ENCODE measurements at regions not wholly inside any gene's neighbourhood (a gene's known extent, or its start where the extent isn't known, plus 50 kb on each side); places are given as distances from the start of the nearest gene placed in this dataset.

- TF ChIP-seq, protein P1, sequence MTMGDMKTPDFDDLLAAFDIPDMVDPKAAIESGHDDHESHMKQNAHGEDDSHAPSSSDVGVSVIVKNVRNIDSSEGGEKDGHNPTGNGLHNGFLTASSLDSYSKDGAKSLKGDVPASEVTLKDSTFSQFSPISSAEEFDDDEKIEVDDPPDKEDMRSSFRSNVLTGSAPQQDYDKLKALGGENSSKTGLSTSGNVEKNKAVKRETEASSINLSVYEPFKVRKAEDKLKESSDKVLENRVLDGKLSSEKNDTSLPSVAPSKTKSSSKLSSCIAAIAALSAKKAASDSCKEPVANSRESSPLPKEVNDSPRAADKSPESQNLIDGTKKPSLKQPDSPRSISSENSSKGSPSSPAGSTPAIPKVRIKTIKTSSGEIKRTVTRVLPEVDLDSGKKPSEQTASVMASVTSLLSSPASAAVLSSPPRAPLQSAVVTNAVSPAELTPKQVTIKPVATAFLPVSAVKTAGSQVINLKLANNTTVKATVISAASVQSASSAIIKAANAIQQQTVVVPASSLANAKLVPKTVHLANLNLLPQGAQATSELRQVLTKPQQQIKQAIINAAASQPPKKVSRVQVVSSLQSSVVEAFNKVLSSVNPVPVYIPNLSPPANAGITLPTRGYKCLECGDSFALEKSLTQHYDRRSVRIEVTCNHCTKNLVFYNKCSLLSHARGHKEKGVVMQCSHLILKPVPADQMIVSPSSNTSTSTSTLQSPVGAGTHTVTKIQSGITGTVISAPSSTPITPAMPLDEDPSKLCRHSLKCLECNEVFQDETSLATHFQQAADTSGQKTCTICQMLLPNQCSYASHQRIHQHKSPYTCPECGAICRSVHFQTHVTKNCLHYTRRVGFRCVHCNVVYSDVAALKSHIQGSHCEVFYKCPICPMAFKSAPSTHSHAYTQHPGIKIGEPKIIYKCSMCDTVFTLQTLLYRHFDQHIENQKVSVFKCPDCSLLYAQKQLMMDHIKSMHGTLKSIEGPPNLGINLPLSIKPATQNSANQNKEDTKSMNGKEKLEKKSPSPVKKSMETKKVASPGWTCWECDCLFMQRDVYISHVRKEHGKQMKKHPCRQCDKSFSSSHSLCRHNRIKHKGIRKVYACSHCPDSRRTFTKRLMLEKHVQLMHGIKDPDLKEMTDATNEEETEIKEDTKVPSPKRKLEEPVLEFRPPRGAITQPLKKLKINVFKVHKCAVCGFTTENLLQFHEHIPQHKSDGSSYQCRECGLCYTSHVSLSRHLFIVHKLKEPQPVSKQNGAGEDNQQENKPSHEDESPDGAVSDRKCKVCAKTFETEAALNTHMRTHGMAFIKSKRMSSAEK (CRISPR knock-in tag; IDR thresholded peaks at IDR 0.05; ENCODE audit: borderline replicate concordance), result no peak
- TF ChIP-seq MAX (CRISPR knock-in tag; IDR thresholded peaks at IDR 0.05) (no peak), FOXK1 (CRISPR knock-in tag; IDR thresholded peaks at IDR 0.05) (no peak), AFF4 (CRISPR knock-in tag; IDR thresholded peaks at IDR 0.05; ENCODE audit: borderline replicate concordance) (no peak), ZNF138 (CRISPR knock-in tag; conservative IDR thresholded peaks at IDR 0.05) (no peak)
- TF ChIP-seq, protein P2, sequence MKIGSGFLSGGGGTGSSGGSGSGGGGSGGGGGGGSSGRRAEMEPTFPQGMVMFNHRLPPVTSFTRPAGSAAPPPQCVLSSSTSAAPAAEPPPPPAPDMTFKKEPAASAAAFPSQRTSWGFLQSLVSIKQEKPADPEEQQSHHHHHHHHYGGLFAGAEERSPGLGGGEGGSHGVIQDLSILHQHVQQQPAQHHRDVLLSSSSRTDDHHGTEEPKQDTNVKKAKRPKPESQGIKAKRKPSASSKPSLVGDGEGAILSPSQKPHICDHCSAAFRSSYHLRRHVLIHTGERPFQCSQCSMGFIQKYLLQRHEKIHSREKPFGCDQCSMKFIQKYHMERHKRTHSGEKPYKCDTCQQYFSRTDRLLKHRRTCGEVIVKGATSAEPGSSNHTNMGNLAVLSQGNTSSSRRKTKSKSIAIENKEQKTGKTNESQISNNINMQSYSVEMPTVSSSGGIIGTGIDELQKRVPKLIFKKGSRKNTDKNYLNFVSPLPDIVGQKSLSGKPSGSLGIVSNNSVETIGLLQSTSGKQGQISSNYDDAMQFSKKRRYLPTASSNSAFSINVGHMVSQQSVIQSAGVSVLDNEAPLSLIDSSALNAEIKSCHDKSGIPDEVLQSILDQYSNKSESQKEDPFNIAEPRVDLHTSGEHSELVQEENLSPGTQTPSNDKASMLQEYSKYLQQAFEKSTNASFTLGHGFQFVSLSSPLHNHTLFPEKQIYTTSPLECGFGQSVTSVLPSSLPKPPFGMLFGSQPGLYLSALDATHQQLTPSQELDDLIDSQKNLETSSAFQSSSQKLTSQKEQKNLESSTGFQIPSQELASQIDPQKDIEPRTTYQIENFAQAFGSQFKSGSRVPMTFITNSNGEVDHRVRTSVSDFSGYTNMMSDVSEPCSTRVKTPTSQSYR (CRISPR knock-in tag; IDR thresholded peaks at IDR 0.05), result no peak
Measured at GRCh38 chr7:49037346-49038210, 113.2 kb downstream of the CDC14C start (continued).

GRCh38 chr7:49038821-49039358 is 114.5 kb downstream of the CDC14C start:
- DNase-seq (ENCODE audit: low spot score), result no peak
- ChIA-PET POLR2A (no interaction called here), CTCF (interaction anchor here (0.8 to 1.2 kb wide), 2 partner anchors 37 to 128 kb away, joined by 3 to 6 read pairs; no protein-coding TSS in a partner anchor)
- Mint-ChIP-seq H3K27me3 (ENCODE audit: low read depth) (no peaks in the 10 kb centered on the region), H3K36me3 (peaks cover 9% of the 10 kb centered on the region), H3K27ac (peak overlapping the region; percentile 67; the same call in 1 of the 2 replicates), H3K4me1 (peaks cover 46% of the 10 kb centered on the region), H3K4me3 (no peak overlapping the region), H3K9me3 (peaks cover 18% of the 10 kb centered on the region)
- no peak for ATAC-seq
- TF ChIP-seq, protein P3, sequence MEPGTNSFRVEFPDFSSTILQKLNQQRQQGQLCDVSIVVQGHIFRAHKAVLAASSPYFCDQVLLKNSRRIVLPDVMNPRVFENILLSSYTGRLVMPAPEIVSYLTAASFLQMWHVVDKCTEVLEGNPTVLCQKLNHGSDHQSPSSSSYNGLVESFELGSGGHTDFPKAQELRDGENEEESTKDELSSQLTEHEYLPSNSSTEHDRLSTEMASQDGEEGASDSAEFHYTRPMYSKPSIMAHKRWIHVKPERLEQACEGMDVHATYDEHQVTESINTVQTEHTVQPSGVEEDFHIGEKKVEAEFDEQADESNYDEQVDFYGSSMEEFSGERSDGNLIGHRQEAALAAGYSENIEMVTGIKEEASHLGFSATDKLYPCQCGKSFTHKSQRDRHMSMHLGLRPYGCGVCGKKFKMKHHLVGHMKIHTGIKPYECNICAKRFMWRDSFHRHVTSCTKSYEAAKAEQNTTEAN (CRISPR knock-in tag; IDR thresholded peaks at IDR 0.05), result no peak
- TF ChIP-seq MXD4 (CRISPR knock-in tag; IDR thresholded peaks at IDR 0.05; ENCODE audit: borderline replicate concordance) (no peak), JUN (CRISPR knock-in tag; IDR thresholded peaks at IDR 0.05) (no peak), ZNF423 (CRISPR knock-in tag; IDR thresholded peaks at IDR 0.05) (no peak), ZNF317 (CRISPR knock-in tag; IDR thresholded peaks at IDR 0.05; ENCODE audit: borderline replicate concordance, low read depth) (no peak), TCF7 (CRISPR knock-in tag; IDR thresholded peaks at IDR 0.05; ENCODE audit: low read depth) (no peak), FOXP1 (CRISPR knock-in tag; IDR thresholded peaks at IDR 0.05; ENCODE audit: borderline replicate concordance) (no peak), MLX (CRISPR knock-in tag; IDR thresholded peaks at IDR 0.05) (no peak), NFYB (CRISPR knock-in tag; conservative IDR thresholded peaks at IDR 0.05; ENCODE audit: low read depth) (no peak), GRHL2 (CRISPR knock-in tag; IDR thresholded peaks at IDR 0.05; ENCODE audit: insufficient replicate concordance, severe bottlenecking) (no peak), JAZF1 (CRISPR knock-in tag; IDR thresholded peaks at IDR 0.05) (no peak), RORB (CRISPR knock-in tag; IDR thresholded peaks at IDR 0.05) (no peak), ZMAT4 (CRISPR knock-in tag; IDR thresholded peaks at IDR 0.05) (no peak), MAX (CRISPR knock-in tag; IDR thresholded peaks at IDR 0.05) (no peak)
